GM19240 (cell line): ENCODE measurements at regions not wholly inside any gene's neighbourhood (a gene's known extent, or its start where the extent isn't known, plus 50 kb on each side); places are given as distances from the start of the nearest gene placed in this dataset.

ENCODE experiments used
- DNase-seq: peaks from one replicate; pipeline ENCODE4 v3.0.0; 2011; ENCODE audit warnings: low spot score; ENCODE audit not compliant: insufficient read length

GRCh38 chr14:22338917-22339715, 249.9 kb downstream of the DAD1 start:
- no peak for DNase-seq

DNA sequence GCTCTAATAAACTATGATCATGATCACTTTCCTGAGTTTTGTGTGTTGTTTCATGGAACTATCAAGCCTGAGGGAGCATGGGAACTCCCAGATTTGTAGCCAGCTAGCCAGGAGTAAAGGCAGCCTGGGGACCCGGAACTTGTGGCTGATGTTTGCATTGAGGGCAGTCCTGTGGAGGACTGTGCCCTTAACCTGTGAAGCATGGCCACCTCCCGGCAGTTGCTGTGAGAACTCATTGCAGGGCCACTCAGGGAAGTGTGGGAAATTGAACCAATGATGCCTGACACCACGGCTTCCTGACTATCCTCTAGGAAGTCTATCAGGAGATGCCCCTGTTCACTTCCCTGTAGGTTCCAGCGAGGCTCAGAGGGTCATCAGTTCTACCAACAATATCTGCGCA, 250.6 kb downstream of the DAD1 start:
- DNase-seq = no peak

- DNase-seq = no peak
Observed at GRCh38 chr14:22337938-22338337, 251.1 kb downstream of the DAD1 start.

- no peak for DNase-seq
Observed at GRCh38 chr14:22337521-22337920, 251.5 kb downstream of the DAD1 start.

- DNase-seq = no peak
Observed at GRCh38 chr14:22336031-22336430, 253.0 kb downstream of the DAD1 start.

GRCh38 chr14:22334627-22335026, 254.4 kb downstream of the DAD1 start:
- DNase-seq = no peak

GRCh38 chr14:22334275-22334577, 254.8 kb downstream of the DAD1 start:
- DNase-seq = no peak

DNA sequence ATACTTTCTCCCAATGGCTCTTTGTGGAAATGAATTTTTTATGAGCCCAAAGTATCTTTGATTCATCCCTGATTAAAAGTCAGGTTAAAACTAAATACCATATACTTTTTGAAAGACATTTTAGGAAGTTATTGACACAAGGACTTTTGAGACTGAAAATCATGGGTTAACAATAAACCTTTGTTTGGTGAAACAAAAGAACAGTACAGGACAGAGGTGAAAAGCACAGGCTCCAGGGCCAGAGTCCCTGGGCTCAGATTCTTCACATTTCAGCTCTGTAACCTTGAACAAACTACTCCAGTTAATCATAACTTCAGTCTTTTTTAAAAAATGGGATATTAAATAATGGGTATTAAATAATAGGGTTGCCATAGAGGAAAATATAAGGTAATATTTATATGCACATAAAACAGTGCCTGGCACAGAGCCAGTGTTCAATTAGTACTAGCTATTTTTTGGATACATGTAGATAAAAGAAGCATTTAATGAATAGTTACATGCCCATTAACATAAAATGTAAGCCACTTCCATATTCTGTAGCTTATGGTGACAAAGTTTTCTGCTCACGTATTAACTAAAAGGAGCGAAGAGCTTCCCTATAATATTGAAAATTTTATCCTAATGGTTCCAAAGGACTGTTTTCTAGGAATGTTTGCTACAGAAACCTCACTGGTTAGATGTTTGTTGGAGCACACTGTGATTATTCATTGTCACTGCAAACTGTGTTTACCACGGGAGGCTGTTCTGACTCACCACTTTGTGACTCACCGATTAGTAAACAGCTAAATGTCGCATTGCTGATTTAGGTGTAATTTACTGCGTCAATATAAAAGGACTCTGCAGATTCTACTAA, 255.4 kb downstream of the DAD1 start:
- no peak for DNase-seq

DNA sequence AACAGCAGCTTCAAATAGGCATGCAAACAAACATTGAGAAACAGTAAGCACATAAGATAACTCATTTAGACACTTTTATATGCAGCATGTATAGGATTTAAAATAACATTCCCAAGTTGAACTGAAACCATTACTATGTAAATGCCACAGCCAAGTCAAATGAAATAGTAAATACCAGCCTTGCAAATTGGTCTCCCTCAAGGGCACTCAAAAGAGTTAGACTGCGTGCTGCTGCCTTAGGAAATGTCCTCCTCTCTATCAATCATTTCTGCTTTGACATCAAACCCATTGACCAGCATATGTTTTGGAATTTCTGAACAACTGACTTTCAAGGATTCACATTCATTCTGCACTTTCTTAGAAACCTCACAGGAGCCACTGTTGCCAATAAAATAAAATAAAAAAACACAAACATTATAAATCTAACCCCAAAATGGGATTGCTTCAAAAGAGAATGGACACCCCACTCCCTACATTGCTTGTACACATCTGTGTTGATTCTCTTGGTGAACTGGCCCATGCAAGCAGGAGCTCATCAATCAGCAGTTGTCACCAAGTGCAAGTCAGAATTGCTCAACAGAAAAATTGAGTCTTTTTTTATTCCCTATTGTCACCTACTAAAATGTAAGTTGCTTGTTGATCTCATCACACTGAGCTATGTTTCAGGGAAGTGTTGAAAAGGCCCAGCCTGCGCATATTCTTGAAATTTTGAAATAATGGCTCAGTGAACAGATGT, 256.2 kb downstream of the DAD1 start:
- DNase-seq = no peak

GRCh38 chr14:22329371-22329770, 259.7 kb downstream of the DAD1 start:
- DNase-seq = no peak

DNA sequence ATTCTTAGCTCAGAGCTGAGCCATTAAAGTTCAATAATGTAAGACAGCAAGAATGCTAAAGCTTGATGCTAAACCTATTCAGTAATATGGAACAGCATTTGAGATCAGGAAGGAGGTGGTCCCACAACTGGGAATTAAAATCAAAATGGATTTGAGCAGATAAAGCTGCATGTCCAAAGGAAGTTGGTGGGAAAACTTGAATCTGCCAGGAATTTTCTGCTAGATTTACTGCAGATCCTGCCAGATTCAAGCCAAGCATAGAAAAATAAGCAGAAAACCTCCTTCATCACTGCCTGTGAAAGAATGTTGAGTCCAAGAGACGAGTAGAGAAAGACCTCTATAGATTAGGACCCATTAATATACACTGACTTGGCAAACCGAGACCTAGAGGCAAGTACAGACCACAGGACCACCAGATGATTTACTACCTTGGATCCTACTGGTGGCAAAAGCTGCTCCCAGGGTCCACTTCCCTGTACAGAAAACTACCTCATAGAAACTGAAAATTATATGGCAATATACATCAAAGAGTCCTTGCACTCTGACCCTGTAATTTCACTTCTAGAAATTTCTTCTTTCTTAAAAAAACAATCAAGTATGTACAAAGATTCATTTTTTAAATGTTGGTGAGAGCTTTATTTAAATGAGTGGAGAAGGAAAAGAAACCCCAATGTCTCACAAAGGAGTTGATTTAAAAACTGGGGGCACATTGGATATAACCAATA, 263.2 kb downstream of the DAD1 start:
- DNase-seq = no peak

DNA sequence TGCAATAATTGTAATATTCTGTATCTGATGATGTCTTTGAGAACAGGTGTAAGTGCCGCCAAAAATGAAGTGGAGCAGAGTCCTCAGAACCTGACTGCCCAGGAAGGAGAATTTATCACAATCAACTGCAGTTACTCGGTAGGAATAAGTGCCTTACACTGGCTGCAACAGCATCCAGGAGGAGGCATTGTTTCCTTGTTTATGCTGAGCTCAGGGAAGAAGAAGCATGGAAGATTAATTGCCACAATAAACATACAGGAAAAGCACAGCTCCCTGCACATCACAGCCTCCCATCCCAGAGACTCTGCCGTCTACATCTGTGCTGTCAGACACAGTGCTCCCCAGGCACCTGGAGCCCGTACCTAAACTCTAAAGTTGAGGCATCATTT, 268.7 kb downstream of the DAD1 start:
- no peak for DNase-seq

DNA sequence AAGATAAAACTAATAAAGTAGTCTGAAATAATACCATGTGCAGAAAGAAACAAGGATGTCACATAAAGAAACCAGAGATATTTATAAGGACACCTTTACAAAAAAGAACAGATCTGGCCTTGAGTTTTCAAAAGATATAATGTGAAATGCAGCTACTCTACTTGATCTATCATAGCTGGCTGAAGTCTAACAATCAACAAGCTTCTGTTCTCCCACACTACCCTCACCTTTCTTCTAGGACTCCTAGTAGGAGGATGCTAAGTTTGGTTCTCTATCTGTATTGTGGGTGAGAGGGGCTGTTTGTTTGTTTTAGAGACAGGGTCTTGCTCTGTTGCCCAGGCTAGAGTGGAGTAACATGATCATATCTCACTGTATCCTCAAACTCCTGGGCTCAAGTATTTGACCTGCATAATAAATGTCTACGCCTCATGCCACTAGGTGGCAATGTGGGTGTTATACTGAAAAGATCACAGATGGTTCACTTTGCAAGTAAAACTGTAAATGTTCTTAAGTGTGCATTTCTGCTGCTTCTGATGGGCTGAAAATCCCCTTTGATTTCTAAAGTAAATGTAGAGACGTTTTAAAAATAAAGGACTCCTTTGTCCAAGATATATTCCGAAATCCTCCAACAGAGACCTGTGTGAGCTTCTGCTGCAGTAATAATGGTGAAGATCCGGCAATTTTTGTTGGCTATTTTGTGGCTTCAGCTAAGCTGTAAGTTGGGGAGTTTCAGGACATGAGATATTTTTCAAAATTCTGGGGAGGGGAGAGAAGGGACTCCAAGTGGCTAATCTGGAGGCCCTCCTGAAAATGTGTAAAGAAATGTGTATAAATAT, 269.3 kb downstream of the DAD1 start:
- DNase-seq = peak; percentile 27

DNA sequence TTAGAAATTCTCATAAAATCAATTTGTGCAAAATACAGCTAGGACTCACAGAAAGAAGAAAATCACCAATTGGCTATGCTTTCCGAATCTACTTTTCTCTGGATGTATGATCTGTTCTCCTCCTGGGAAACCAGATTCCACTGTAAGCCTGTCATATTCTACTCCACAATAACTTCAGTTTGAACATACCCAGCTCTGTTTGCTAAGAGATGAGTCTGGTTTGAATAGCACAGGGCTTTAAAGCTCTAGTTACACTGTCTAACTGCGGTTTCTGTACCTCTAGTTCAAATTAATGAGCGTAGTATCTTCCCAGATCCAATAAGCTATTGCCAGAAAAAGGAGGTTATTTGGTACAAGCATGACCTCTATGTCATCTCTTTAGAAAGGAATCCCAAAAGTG, 270.1 kb downstream of the DAD1 start:
- DNase-seq = no peak

GRCh38 chr14:22316473-22316872, 272.6 kb downstream of the DAD1 start:
- DNase-seq = no peak

DNA sequence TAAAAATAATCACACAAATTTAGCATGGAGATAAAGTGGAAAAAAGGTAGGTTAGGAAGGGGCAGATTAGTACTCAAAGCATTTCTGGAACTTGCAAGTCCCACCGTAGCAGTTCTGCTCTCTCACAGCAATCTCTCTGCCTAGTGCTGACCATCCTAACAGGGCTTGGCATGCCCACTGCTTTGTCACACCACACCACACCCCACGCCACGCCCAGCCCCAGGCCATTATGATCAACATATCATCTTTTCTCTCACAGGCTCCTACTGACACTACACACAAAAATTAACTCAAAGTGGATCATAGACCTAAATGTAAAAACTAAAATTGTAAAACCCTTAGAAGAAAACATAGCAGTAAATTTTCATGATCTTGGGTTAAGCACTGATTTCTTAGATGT, 273.7 kb downstream of the DAD1 start:
- no peak for DNase-seq

GRCh38 chr14:22314183-22314820, 274.7 kb downstream of the DAD1 start:
- DNase-seq = peak; percentile 19

DNA sequence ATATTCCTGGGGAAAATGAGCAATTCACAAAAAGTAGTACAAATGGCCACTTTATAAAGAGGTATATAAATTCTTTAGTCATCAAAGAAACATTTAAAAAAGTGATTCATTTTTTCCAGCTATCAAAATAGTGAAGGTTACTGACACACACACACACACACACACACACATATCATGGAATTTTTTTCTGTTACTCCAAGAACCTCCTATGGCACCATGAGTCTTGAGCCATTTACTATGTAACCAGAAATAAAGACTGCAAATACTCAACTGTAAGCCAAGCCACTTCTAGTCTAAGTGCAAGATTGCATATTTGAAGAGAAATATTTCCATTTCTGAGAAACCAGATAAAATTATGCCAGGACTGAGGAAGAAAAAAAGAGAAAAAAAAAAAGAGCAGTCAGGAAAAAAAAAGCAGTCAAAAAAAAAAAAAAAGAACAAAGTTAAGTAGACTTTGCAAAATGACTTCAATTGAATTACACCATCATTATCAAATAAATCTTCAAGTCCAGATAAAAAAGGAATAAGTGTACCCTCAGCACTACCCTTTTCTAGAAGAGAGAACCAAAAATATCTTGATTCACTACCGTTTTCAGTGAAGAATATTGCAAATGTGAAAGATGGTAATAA, 275.7 kb downstream of the DAD1 start:
- no peak for DNase-seq

- no peak for DNase-seq
Observed at GRCh38 chr14:22311636-22312035, 277.4 kb downstream of the DAD1 start.

GRCh38 chr14:22305607-22306006, 283.4 kb downstream of the DAD1 start:
- no peak for DNase-seq
